Natural killer cell treated with Interleukin-12 subunit alpha and Interleukin-12 subunit beta and Interleukin-15 and Interleukin-18, amount 100 ng/mL, for 72 hours (primary cell): ENCODE measurements at regions not wholly inside any gene's neighbourhood (a gene's known extent, or its start where the extent isn't known, plus 50 kb on each side); places are given as distances from the start of the nearest gene placed in this dataset.

Experiments
- ATAC-seq, 2 donors: fragments of 150-1000 bp; cut with Tn5 transposase in 1 of 2; sonication (Bioruptor Pico), chemical (Tn5 transposase) in 1 of 2; 2 replicates each; pipeline ENCODE4 v1.10.0; 2021
- DNase-seq: peaks from one replicate; pipeline ENCODE4 v3.0.0; 2022; ENCODE audit warnings: low spot score
- H3K27ac Mint-ChIP-seq, 2 donors: 1 replicate in 1 of 2; 2 replicates in 1 of 2; pipeline ENCODE4 v1.8.0; 2022; ENCODE audit warnings: mixed read lengths in 2 of 2, mild to moderate bottlenecking in 1 of 2, moderate library complexity in 1 of 2
- H3K27me3 Mint-ChIP-seq, 2 donors: 1 replicate in 1 of 2; 2 replicates in 1 of 2; pipeline ENCODE4 v1.8.0; 2022; ENCODE audit warnings: mixed read lengths in 2 of 2
- H3K36me3 Mint-ChIP-seq: one replicate; pipeline ENCODE4 v1.8.0; 2022; ENCODE audit warnings: mixed read lengths
- H3K4me1 Mint-ChIP-seq, 2 donors: 1 replicate in 1 of 2; 2 replicates in 1 of 2; pipeline ENCODE4 v1.8.0; 2022; ENCODE audit warnings: low read depth in 2 of 2, mixed read lengths in 2 of 2, mild to moderate bottlenecking in 1 of 2
- H3K4me3 Mint-ChIP-seq: one replicate; pipeline ENCODE4 v1.8.0; 2022; ENCODE audit warnings: mixed read lengths
- H3K9me3 Mint-ChIP-seq: 2 replicates; pipeline ENCODE4 v1.8.0; 2022; ENCODE audit warnings: mixed read lengths

- Mint-ChIP-seq H3K27me3 (peaks cover 13 to 15% of the 10 kb centered on the region in 2 donors), H3K27ac (no peak overlapping the region), H3K4me3 (no peak overlapping the region), H3K36me3 (no peaks in the 10 kb centered on the region), H3K9me3 (no peaks in the 10 kb centered on the region), H3K4me1 (peaks cover 0 to 5% of the 10 kb centered on the region in 2 donors)
- no peak for ATAC-seq
- no peak for DNase-seq
Measured at GRCh38 chr10:29740981-29741545, 106.3 kb upstream of the SVIL start.

DNA sequence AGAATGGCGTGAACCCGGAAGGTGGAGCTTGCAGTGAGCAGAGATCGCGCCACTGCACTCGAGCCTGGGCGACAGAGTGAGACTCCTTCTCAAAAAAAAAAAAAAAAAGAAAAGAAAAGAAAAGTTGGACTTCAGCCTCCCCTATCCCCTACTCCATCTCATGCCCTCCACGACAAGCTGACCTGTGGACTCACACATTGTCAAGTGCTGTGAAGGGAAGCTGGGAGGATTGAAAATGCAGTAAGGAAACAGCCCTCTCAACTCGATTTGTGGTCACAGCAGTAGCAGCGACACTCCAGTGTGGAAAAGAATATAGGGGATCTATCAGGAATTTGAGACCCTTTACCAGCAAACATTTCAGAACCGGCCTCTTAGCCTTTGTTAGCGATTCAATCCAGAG lies 103.6 kb upstream of the SVIL start:
- H3K4me3 Mint-ChIP-seq = no peak overlapping the region
- ATAC-seq (no peak), DNase-seq (no peak)
- H3K27me3 Mint-ChIP-seq = peaks cover 13% of the 10 kb centered on the region in 2 donors
- no peaks in the 10 kb centered on the region for H3K36me3 Mint-ChIP-seq
- H3K4me1 Mint-ChIP-seq = peaks cover 0 to 12% of the 10 kb centered on the region in 2 donors
- no peak overlapping the region for H3K27ac Mint-ChIP-seq
- H3K9me3 Mint-ChIP-seq = no peaks in the 10 kb centered on the region

DNA sequence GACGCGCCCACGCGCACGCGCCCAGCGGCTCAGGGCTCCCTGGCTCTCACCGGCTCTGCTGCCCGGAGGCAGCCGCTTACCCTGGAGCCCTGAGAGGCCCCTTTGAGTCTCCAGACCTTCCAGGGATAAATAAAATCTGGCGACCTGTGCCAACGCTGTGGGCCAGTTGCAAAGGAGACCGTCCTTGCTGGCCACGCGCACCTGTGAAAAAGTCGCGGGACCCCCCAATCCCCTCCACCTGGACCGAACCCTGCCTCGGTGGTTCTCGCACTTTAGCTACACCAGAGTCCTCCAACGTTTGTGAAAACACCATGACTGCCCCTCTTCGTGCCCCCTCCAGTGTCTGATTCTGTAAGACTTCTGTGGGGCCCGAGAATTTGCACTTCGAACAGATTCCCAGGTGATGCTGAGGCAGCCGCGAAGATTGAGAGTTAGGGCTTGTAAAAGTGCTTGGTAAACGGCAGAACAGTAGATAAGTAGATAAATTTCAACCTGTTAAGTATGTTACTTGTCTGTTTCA lies 102.4 kb upstream of the SVIL start:
- Mint-ChIP-seq H3K27ac (no peak overlapping the region), H3K4me3 (peak overlapping the region; percentile 66), H3K36me3 (no peaks in the 10 kb centered on the region), H3K27me3 (peaks cover 13% of the 10 kb centered on the region in 2 donors), H3K4me1 (peaks cover 0 to 12% of the 10 kb centered on the region in 2 donors), H3K9me3 (no peaks in the 10 kb centered on the region)
- no peak for DNase-seq
- ATAC-seq = no peak

GRCh38 chr10:29736366-29737073 lies 101.7 kb upstream of the SVIL start:
- Mint-ChIP-seq H3K36me3 (no peaks in the 10 kb centered on the region), H3K9me3 (no peaks in the 10 kb centered on the region), H3K4me3 (peak overlapping the region; percentile 62), H3K27ac (no peak overlapping the region), H3K4me1 (peaks cover 0 to 12% of the 10 kb centered on the region in 2 donors), H3K27me3 (peaks cover 13% of the 10 kb centered on the region in 2 donors)
- DNase-seq (peak; percentile 68), ATAC-seq (peak; percentile 44 to 70)

DNA sequence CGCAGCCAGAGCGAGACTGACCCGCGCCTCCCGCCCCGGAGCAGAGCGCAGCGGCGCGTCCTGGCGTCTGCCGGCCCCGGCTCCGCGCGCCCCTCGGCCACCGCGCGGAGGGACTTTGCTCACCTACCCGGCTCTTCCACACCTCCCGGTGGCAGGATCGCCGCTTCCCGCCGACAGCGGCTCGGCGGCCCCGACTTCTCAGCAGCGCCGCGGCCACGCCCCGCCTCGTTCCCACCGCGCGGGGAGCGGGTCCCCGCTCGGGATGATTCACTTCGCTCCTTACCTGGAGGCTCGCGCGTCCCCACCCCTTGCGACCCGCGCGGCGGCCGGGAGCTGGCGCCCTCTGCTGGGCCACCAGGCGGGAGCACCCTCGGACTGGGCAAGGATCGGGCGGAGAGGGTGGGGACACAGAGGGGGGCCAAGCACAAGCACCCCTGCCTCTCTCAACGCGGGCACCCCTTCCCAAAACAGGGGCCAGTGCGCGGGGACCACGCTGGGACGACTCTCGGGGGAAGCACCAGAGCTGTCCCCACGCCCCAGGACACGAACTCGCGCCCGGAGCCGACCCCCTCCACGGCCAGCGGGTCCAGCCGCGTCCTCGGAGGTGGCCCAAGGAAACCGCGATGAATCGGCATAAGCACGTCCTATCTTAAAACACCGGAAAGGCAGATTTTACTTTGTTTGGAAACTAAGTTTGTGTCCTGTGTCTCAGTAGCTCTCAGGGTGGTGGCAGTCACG lies 101.0 kb upstream of the SVIL start:
- DNase-seq (peak; percentile 87), ATAC-seq (peak; percentile 90 to 91)
- Mint-ChIP-seq H3K4me1 (peaks cover 0 to 12% of the 10 kb centered on the region in 2 donors), H3K9me3 (no peaks in the 10 kb centered on the region), H3K27ac (no peak overlapping the region), H3K4me3 (peak overlapping the region; percentile 62), H3K27me3 (peaks cover 12 to 13% of the 10 kb centered on the region in 2 donors), H3K36me3 (no peaks in the 10 kb centered on the region)

GRCh38 chr10:29734962-29735627 lies 100.3 kb upstream of the SVIL start:
- H3K36me3 Mint-ChIP-seq = no peaks in the 10 kb centered on the region
- H3K9me3 Mint-ChIP-seq = no peaks in the 10 kb centered on the region
- H3K4me1 Mint-ChIP-seq = peaks cover 0 to 12% of the 10 kb centered on the region in 2 donors
- no peak overlapping the region for H3K27ac Mint-ChIP-seq
- peaks cover 9 to 13% of the 10 kb centered on the region in 2 donors for H3K27me3 Mint-ChIP-seq
- DNase-seq = peak; percentile 75
- H3K4me3 Mint-ChIP-seq = peak overlapping the region; percentile 19
- peak; percentile 74 to 79 for ATAC-seq

- H3K4me1 Mint-ChIP-seq = peaks cover 0 to 12% of the 10 kb centered on the region in 2 donors
- ATAC-seq = no peak
- H3K9me3 Mint-ChIP-seq = no peaks in the 10 kb centered on the region
- H3K27me3 Mint-ChIP-seq = peaks cover 8 to 9% of the 10 kb centered on the region in 2 donors
- no peak for DNase-seq
- H3K27ac Mint-ChIP-seq = no peak overlapping the region
- H3K4me3 Mint-ChIP-seq = peak overlapping the region; percentile 19
- H3K36me3 Mint-ChIP-seq = no peaks in the 10 kb centered on the region
Measured at GRCh38 chr10:29734640-29734961, 99.8 kb upstream of the SVIL start.

GRCh38 chr10:29733323-29733722 lies 98.6 kb upstream of the SVIL start:
- ATAC-seq (no peak), DNase-seq (no peak)
- Mint-ChIP-seq H3K27ac (no peak overlapping the region), H3K9me3 (no peaks in the 10 kb centered on the region), H3K36me3 (no peaks in the 10 kb centered on the region), H3K4me1 (peaks cover 0 to 16% of the 10 kb centered on the region in 2 donors), H3K27me3 (peaks cover 0 to 2% of the 10 kb centered on the region in 2 donors), H3K4me3 (no peak overlapping the region)

DNA sequence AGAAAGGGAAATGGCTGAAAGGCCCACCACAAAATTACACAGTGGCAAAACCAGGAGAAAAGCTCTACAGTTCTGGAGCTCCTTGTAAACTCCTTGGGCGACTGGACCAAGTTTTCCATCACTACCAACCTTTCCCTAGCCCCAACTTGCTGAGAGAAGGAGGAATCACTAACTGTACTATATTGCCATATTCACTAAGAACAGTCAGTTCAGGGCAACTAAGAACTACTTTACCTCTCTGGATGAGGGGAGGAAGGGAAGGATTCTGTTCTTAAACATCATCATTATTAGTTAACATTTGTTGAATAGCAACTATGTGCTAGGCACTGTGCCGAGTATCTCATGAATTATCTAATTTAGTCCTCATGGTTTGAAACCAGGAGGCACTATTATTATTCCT lies 98.1 kb upstream of the SVIL start:
- no peaks in the 10 kb centered on the region for H3K9me3 Mint-ChIP-seq
- H3K27me3 Mint-ChIP-seq = peaks cover 0 to 2% of the 10 kb centered on the region in 2 donors
- no peak overlapping the region for H3K27ac Mint-ChIP-seq
- no peaks in the 10 kb centered on the region for H3K36me3 Mint-ChIP-seq
- DNase-seq = no peak
- H3K4me3 Mint-ChIP-seq = no peak overlapping the region
- H3K4me1 Mint-ChIP-seq = peaks cover 0 to 17% of the 10 kb centered on the region in 2 donors
- ATAC-seq = no peak

GRCh38 chr10:29731760-29732159 lies 97.0 kb upstream of the SVIL start:
- Mint-ChIP-seq H3K27ac (no peak overlapping the region), H3K4me1 (peaks cover 0 to 13% of the 10 kb centered on the region in 2 donors), H3K36me3 (no peaks in the 10 kb centered on the region), H3K27me3 (no peaks in the 10 kb centered on the region), H3K9me3 (no peaks in the 10 kb centered on the region), H3K4me3 (no peak overlapping the region)
- ATAC-seq = no peak
- DNase-seq = no peak

DNA sequence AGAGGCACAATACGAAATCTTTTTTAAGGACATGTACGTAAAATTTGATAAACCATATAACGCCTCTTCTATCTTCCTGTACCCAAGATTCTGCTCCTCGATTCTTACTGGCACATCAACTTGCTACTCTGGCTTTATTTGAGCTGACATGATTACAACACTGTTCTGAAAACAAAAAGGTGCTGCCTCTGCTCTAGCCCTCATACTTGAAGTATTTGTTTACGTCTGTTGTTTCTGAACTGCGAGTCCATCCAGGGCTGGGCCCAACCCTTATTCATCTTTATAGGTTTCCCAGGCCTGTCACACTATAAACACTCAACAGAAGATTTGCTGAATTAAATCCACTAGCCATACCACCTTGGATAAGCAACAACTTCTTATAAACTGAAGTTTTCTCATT lies 96.2 kb upstream of the SVIL start:
- Mint-ChIP-seq H3K27me3 (no peaks in the 10 kb centered on the region), H3K9me3 (no peaks in the 10 kb centered on the region), H3K27ac (no peak overlapping the region), H3K4me1 (peaks cover 0 to 14% of the 10 kb centered on the region in 2 donors), H3K4me3 (no peak overlapping the region), H3K36me3 (no peaks in the 10 kb centered on the region)
- DNase-seq (no peak), ATAC-seq (no peak)

DNA sequence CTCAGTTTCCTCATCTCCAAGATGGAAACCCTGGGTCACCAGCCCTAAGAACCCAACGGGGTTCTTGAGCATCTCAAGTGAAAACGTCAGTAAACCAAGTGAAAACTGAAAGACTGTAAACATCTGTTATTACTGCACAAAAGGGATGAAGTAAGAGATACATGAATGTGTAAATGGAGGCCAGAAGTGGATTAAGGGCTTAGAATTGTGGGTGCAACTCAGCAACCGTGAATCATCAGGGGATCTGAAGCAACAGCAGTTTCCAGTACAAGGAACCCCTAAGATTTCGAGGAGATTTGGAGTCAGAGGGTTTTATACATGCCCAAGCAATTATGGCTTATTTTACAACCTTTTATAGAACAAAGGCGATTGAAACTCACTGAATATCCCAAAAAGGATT lies 95.7 kb upstream of the SVIL start:
- H3K9me3 Mint-ChIP-seq = no peaks in the 10 kb centered on the region
- H3K27ac Mint-ChIP-seq = no peak overlapping the region
- H3K27me3 Mint-ChIP-seq = no peaks in the 10 kb centered on the region
- no peaks in the 10 kb centered on the region for H3K36me3 Mint-ChIP-seq
- no peak for DNase-seq
- peaks cover under 1 to 15% of the 10 kb centered on the region in 2 donors for H3K4me1 Mint-ChIP-seq
- no peak for ATAC-seq
- H3K4me3 Mint-ChIP-seq = no peak overlapping the region

- no peak overlapping the region for H3K27ac Mint-ChIP-seq
- no peaks in the 10 kb centered on the region for H3K9me3 Mint-ChIP-seq
- no peaks in the 10 kb centered on the region for H3K27me3 Mint-ChIP-seq
- no peak overlapping the region for H3K4me3 Mint-ChIP-seq
- ATAC-seq (no peak), DNase-seq (no peak)
- H3K4me1 Mint-ChIP-seq = peaks cover 5 to 18% of the 10 kb centered on the region in 2 donors
- no peaks in the 10 kb centered on the region for H3K36me3 Mint-ChIP-seq
Measured at GRCh38 chr10:29728541-29729049, 93.8 kb upstream of the SVIL start.
